ENCODE measurements at regions not wholly inside any gene's neighbourhood (a gene's known extent, or its start where the extent isn't known, plus 50 kb on each side); places are given as distances from the start of the nearest gene placed in this dataset.
"Not testable (repeated sequence)": the region's sequence is repeated elsewhere in the genome, so short reads cannot be mapped to it uniquely, and the experiment has no call there.

DNA sequence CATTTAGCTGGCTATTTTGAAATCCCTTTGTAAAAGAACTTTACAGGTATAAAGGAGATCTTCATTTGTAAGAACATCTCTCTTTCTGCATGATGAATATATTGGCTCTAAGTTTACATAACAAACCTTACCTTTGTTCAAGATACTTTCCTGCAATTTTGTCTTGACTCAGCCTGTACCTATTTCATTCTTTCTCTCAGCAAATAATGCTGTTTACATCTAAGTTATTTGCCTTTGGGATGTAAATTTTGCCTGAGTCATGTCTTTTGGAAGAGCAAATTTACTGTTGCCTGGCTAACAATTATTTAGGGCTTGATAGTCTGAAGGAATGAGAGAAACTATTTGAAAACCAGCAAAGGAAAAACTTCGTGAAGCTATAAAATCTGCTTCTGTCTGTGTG is 210.4 kb upstream of the TGIF2LY start:
- DNase-seq (ENCODE audit: low spot score) = not testable (repeated sequence)

DNA sequence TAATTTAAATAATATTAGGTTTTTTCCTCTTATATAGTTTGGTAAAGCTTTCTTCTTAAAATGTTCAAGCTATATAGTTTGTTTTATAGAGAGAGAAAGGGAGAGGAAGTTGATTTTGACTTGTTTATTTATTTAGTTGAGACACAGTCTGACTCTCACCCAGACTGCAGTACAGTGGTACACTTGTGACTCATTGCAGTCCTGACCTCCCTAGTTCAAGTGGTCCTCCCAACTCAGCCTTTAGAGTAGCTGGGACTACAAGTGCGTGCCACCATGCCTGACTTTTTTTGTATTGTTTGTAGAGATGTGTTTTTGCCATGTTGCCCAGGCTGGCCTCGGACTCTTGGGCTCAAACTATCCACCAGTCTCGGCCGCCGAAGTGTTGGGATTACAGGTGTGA is 187.4 kb upstream of the TGIF2LY start:
- DNase-seq (ENCODE audit: low spot score) = not testable (repeated sequence)

DNA sequence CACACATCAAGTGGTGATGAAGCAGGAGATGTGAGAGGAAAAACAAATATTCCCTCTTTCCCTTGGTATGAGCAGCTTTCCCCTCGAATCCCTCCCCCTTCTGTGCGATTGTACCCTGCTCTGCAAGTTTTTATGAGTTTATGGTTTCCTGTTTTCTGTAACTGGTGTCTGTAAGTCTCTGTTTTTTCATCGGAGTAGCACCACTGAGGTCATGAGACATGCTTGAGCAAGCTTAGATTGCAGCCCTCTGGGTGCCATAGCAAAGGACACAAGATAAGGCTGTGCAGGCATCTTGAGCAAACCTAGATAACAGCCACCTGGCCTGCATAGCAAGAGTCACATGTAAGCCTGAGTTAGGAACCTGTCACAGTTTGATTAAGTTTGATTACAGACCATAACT is 174.6 kb upstream of the TGIF2LY start:
- DNase-seq (ENCODE audit: low spot score) = not testable (repeated sequence)

DNA sequence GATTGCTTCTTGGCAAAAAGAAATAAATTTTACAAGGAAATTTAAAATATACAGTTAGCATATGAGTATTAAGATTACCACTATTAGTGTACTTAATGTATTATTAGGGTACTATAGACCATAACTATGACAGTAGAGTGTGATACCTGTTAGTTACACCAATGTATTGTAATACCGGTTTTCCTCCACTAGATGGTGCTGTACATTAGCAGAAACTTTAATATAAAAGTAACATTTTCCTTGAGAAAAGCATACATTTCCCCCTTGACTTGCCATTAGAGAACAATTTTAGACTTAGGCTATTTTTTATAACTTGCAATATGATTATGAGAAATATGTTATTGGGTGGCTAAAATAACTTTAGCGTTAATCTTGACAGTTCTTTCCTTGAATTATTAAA is 173.3 kb upstream of the TGIF2LY start:
- DNase-seq (ENCODE audit: low spot score) = peak; percentile 0

DNA sequence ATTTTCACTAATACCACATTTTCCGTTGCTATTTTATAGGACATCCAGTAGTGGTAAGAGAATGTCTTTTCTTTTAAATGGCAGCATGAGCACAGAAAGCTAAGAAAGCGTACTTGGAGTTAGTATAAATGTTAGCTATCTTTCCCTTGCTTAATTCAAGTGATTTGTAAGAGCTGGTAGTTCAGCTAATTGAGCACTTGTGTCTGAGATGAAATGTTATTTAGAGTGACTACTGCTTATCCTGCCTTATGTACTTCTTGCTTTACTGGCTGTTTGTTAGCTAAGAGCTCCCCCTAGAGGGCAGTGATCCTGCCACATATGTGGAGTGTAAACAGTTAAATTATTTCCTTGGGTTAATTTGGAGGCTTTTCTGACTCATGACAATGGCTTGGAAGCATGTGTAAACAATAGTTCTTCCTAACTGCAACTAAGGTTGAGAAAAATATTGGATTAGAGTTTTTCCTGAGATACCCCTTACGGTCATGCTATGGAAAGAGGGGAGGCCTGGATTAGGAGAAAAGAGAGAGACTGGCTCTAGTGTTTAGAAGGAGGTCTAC is 171.9 kb upstream of the TGIF2LY start:
- not testable (repeated sequence) for DNase-seq (ENCODE audit: low spot score)

DNA sequence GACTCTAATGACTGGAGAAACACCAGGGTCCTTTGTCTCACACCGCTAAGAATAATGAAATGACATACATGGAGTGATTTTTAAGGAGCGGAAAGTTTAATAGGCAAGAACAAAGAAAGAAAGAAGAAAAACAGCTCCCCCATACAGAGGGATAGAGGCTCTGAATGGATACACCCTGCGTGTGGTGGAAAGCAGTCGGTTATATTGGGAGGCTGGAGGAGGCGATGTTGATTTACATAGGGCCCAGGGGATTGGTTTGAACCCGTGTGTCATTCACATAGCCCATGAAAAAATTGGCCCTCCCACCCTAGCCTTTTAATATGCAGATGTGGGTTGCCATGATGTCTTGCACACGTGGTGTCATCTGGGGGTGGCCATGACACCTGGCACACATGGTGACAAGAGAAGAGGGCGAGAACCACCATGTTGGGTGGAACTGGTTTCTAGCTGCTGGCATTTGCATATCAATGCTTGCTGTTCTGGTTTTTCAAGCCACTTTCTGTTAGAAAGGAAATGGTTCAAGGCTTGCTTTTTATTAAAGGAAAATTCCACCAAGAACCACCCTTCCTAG is 168.5 kb upstream of the TGIF2LY start:
- DNase-seq (ENCODE audit: low spot score) = not testable (repeated sequence)

All from globus pallidus (tissue), 1 donor.